Body of pancreas (tissue), 4 donors: ENCODE measurements at regions not wholly inside any gene's neighbourhood (a gene's known extent, or its start where the extent isn't known, plus 50 kb on each side); places are given as distances from the start of the nearest gene placed in this dataset.

Experiments used
- ATAC-seq: fragments of 150-250 bp; one replicate; pipeline ENCODE4 v1.9.1; 2016
- DNase-seq, 4 donors: peaks; one replicate each; pipeline ENCODE4 v3.0.0-alpha.2; 2019
- H3K27ac ChIP-seq, 4 donors: fragments of 200-600 bp; sonication (generic); 1 replicate in 3 of 4; 2 replicates in 1 of 4; pipeline versions ENCODE4 v1.5.1 to v1.6.1; 2016 to 2019; ENCODE audit warnings: mild to moderate bottlenecking in 1 of 4, mixed read lengths in 1 of 4, moderate library complexity in 1 of 4
- H3K27me3 ChIP-seq, 2 donors: fragments of 200-600 bp; sonication (generic); one replicate each; pipeline ENCODE4 v1.6.0; 2016; ENCODE audit warnings: mild to moderate bottlenecking in 1 of 2
- H3K36me3 ChIP-seq, 2 donors: fragments of 200-600 bp; sonication (generic); replicated peaks in 1 of 2; 2 replicates each; pipeline ENCODE4 v1.5.1; 2016; ENCODE audit warnings: low read depth in 2 of 2; ENCODE audit not compliant: insufficient read depth in 1 of 2
- H3K4me1 ChIP-seq: fragments of 200-600 bp; sonication (generic); one replicate; pipeline ENCODE4 v1.6.0; 2016
- H3K4me3 ChIP-seq, 2 donors: fragments of 200-600 bp; sonication (generic); 1 replicate in 1 of 2; 2 replicates in 1 of 2; pipeline ENCODE4 v1.5.1; 2016 to 2019
- H3K9me3 ChIP-seq, 3 donors: fragments of 200-600 bp; sonication (generic); 1 replicate in 2 of 3; 2 replicates in 1 of 3; pipeline ENCODE4 v1.5.1; 2016
- CTCF ChIP-seq, 7 experiments: fragments of 450-650 bp in 4 of 7; fragments of 200-600 bp in 3 of 7; sonication (generic) in 3 of 7; IDR thresholded peaks; one replicate each; pipeline ENCODE4 v1.5.1; 2016 to 2019; ENCODE audit warnings: antibody characterized with exemption in 7 of 7
- POLR2A ChIP-seq, 3 donors: fragments of 450-650 bp; IDR thresholded peaks; one replicate each; pipeline ENCODE4 v1.6.1; 2016; ENCODE audit warnings: antibody characterized with exemption in 3 of 3, mild to moderate bottlenecking in 2 of 3
- WGBS, 2 donors: methylation state at CpG; one replicate each; pipeline ENCODE4 v1.1.5; 2017; 5-methylcytosine and 5-hydroxymethylcytosine counted together
- intact Hi-C: fragments of 100-400 bp; cut with DNase I; formaldehyde crosslinking; loops from one replicate; pipeline ENCODE4 v1.15.1; 2023

- ATAC-seq = no peak
- no peaks in the 10 kb centered on the region for H3K4me1 ChIP-seq
- DNase-seq = no peak
- H3K4me3 ChIP-seq = no peak overlapping the region
- H3K9me3 ChIP-seq = no peaks in the 10 kb centered on the region
- H3K36me3 ChIP-seq = no peaks in the 10 kb centered on the region
- no peak overlapping the region for H3K27ac ChIP-seq
- intact Hi-C loops = no loop called here
- no peaks in the 10 kb centered on the region for H3K27me3 ChIP-seq
- TF ChIP-seq CTCF (IDR thresholded peaks at IDR 0.05) = no peak
- 8 to 12% methylated on average over 1 of the region's 1 CpG for WGBS, 2 donors
Measured at GRCh38 chr16:63496282-63496681, 1460.0 kb upstream of the CDH8 start.

- TF ChIP-seq CTCF (IDR thresholded peaks at IDR 0.05) = no peak
- no peak for TF ChIP-seq POLR2A (IDR thresholded peaks at IDR 0.05)
- intact Hi-C loops = no loop called here
- Histone ChIP-seq H3K4me3 (no peak overlapping the region), H3K9me3 (no peaks in the 10 kb centered on the region), H3K27me3 (no peaks in the 10 kb centered on the region), H3K36me3 (no peaks in the 10 kb centered on the region), H3K27ac (no peak overlapping the region), H3K4me1 (no peaks in the 10 kb centered on the region)
- ATAC-seq (no peak), DNase-seq (no peak)
Measured at GRCh38 chr16:63488955-63489354, 1452.7 kb upstream of the CDH8 start.

- H3K36me3 ChIP-seq = no peaks in the 10 kb centered on the region
- no peak for ATAC-seq
- no peak overlapping the region for H3K27ac ChIP-seq
- no peaks in the 10 kb centered on the region for H3K4me1 ChIP-seq
- H3K4me3 ChIP-seq = no peak overlapping the region
- TF ChIP-seq POLR2A (IDR thresholded peaks at IDR 0.05) (no peak), CTCF (IDR thresholded peaks at IDR 0.05) (no peak)
- no peaks in the 10 kb centered on the region for H3K27me3 ChIP-seq
- DNase-seq = no peak
- intact Hi-C loops = no loop called here
- no peaks in the 10 kb centered on the region for H3K9me3 ChIP-seq
Measured at GRCh38 chr16:63481060-63481459, 1444.8 kb upstream of the CDH8 start.

GRCh38 chr16:63473725-63474124 lies 1437.5 kb upstream of the CDH8 start:
- no peaks in the 10 kb centered on the region for H3K27me3 ChIP-seq
- no peaks in the 10 kb centered on the region for H3K36me3 ChIP-seq
- H3K4me1 ChIP-seq = no peaks in the 10 kb centered on the region
- H3K4me3 ChIP-seq = no peak overlapping the region
- no peak for DNase-seq
- no peak for ATAC-seq
- no peak for TF ChIP-seq CTCF (IDR thresholded peaks at IDR 0.05)
- TF ChIP-seq POLR2A (IDR thresholded peaks at IDR 0.05) = no peak
- intact Hi-C loops = no loop called here
- H3K27ac ChIP-seq = no peak overlapping the region
- H3K9me3 ChIP-seq = no peaks in the 10 kb centered on the region

GRCh38 chr16:63467513-63467912 lies 1431.3 kb upstream of the CDH8 start:
- DNase-seq (no peak), ATAC-seq (no peak)
- intact Hi-C loops = no loop called here
- Histone ChIP-seq H3K4me3 (no peak overlapping the region), H3K27ac (no peak overlapping the region), H3K9me3 (no peaks in the 10 kb centered on the region), H3K4me1 (no peaks in the 10 kb centered on the region), H3K27me3 (no peaks in the 10 kb centered on the region), H3K36me3 (no peaks in the 10 kb centered on the region)
- 45 to 49% methylated on average over 2 of the region's 2 CpGs for WGBS, 2 donors
- TF ChIP-seq POLR2A (IDR thresholded peaks at IDR 0.05) = no peak
- no peak for TF ChIP-seq CTCF (IDR thresholded peaks at IDR 0.05)
